Endodermal cell (in vitro differentiated cells): ENCODE measurements at regions not wholly inside any gene's neighbourhood (a gene's known extent, or its start where the extent isn't known, plus 50 kb on each side); places are given as distances from the start of the nearest gene placed in this dataset.

Experiments
- DNase-seq: peaks from one replicate; pipeline ENCODE4 v3.0.0-alpha.2; 2017
- H3K27ac ChIP-seq: 2 replicates; pipeline ENCODE4 v1.5.1; 2013; ENCODE audit warnings: mild to moderate bottlenecking, low read depth, low read length, moderate library complexity
- H3K27me3 ChIP-seq: 2 replicates; pipeline ENCODE4 v1.6.1; 2013; ENCODE audit warnings: mild to moderate bottlenecking, low read length, moderate library complexity; ENCODE audit not compliant: insufficient read depth, control insufficient read depth, poor library complexity, severe bottlenecking
- H3K36me3 ChIP-seq: 2 replicates; pipeline ENCODE4 v1.7.0; 2013; ENCODE audit warnings: mild to moderate bottlenecking, low read length, moderate library complexity; ENCODE audit not compliant: control insufficient read depth, insufficient read depth
- H3K4me1 ChIP-seq: one replicate; pipeline ENCODE4 v1.7.0; 2013; ENCODE audit warnings: low read length; ENCODE audit not compliant: control insufficient read depth, insufficient read depth
- H3K4me3 ChIP-seq: 2 replicates; pipeline ENCODE4 v1.5.1; 2013; ENCODE audit warnings: mild to moderate bottlenecking, low read length, moderate library complexity
- H3K9ac ChIP-seq: 2 replicates; pipeline ENCODE4 v1.6.1; 2013; ENCODE audit warnings: mild to moderate bottlenecking, low read length, moderate library complexity; ENCODE audit not compliant: poor library complexity, severe bottlenecking; ENCODE audit errors: extremely low read depth
- H3K9me3 ChIP-seq: 2 replicates; pipeline ENCODE4 v1.6.1; 2013; ENCODE audit warnings: mild to moderate bottlenecking, low read length, moderate library complexity; ENCODE audit not compliant: control insufficient read depth
- H3K27ac Mint-ChIP-seq: 2 replicates; pipeline ENCODE4 v1.8.0; 2020; ENCODE audit warnings: mixed read lengths
- H3K27me3 Mint-ChIP-seq: 2 replicates; pipeline ENCODE4 v1.8.0; 2021; ENCODE audit warnings: mild to moderate bottlenecking, mixed read lengths; ENCODE audit not compliant: insufficient read depth
- H3K36me3 Mint-ChIP-seq: 2 replicates; pipeline ENCODE4 v1.8.0; 2020; ENCODE audit warnings: low read depth, mixed read lengths
- H3K4me1 Mint-ChIP-seq: 2 replicates; pipeline ENCODE4 v1.8.0; 2020; ENCODE audit warnings: mixed read lengths
- H3K4me3 Mint-ChIP-seq: 2 replicates; pipeline ENCODE4 v1.8.0; 2020; ENCODE audit warnings: mild to moderate bottlenecking, moderate library complexity, mixed read lengths
- H3K9me3 Mint-ChIP-seq: 2 replicates; pipeline ENCODE4 v1.8.0; 2020; ENCODE audit warnings: mild to moderate bottlenecking, mixed read lengths
- WGBS, 2 experiments: methylation state at CpG; one replicate each; pipeline versions ENCODE4 v1.1.5 to v1.1.7; 2013; ENCODE audit warnings: missing lambda C conversion rate in 2 of 2, mixed read lengths in 1 of 2; ENCODE audit not compliant: insufficient coverage in 1 of 2, insufficient read length in 1 of 2; 5-methylcytosine and 5-hydroxymethylcytosine counted together
- TF ChIP-seq, protein P1 (sequence below): fragments of 200-600 bp; sonication (generic); conservative IDR thresholded peaks from 2 replicates; pipeline ENCODE4 v1.5.0; 2021; ENCODE audit warnings: antibody characterized with exemption, mild to moderate bottlenecking

DNA sequence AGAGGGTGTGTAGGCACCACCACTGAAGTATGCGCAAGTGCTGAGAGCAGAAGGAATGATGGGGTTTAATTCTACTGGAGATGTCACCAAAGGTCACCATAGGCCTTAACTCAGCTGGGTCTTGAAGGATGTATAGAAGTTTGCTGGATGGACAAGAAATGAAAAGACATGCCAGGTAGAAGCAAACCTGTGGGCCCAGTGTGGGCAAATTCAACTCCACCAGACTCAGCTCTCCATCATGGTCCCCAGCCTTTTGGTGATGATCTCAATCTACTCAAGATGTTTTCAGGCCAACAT lies 124.5 kb downstream of the SNX5 start:
- Histone ChIP-seq H3K4me3 (no peak overlapping the region), H3K4me1 (no peaks in the 10 kb centered on the region), H3K9ac (no peak overlapping the region), H3K36me3 (no peaks in the 10 kb centered on the region), H3K27ac (no peak overlapping the region), H3K9me3 (peaks cover 7% of the 10 kb centered on the region), H3K27me3 (peaks cover 71% of the 10 kb centered on the region)
- no peaks in the 10 kb centered on the region for H3K4me1 Mint-ChIP-seq
- H3K27me3 Mint-ChIP-seq, result peaks cover 86% of the 10 kb centered on the region
- H3K4me3 Mint-ChIP-seq, result no peak overlapping the region
- H3K27ac Mint-ChIP-seq, result no peak overlapping the region
- peaks cover 3% of the 10 kb centered on the region for H3K9me3 Mint-ChIP-seq
- no peaks in the 10 kb centered on the region for H3K36me3 Mint-ChIP-seq
- TF ChIP-seq, protein P1, sequence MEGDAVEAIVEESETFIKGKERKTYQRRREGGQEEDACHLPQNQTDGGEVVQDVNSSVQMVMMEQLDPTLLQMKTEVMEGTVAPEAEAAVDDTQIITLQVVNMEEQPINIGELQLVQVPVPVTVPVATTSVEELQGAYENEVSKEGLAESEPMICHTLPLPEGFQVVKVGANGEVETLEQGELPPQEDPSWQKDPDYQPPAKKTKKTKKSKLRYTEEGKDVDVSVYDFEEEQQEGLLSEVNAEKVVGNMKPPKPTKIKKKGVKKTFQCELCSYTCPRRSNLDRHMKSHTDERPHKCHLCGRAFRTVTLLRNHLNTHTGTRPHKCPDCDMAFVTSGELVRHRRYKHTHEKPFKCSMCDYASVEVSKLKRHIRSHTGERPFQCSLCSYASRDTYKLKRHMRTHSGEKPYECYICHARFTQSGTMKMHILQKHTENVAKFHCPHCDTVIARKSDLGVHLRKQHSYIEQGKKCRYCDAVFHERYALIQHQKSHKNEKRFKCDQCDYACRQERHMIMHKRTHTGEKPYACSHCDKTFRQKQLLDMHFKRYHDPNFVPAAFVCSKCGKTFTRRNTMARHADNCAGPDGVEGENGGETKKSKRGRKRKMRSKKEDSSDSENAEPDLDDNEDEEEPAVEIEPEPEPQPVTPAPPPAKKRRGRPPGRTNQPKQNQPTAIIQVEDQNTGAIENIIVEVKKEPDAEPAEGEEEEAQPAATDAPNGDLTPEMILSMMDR, result no peak
- DNase-seq, result no peak
- 98 to 100% methylated on average over 1 of the region's 1 CpG for WGBS, 2 experiments

DNA sequence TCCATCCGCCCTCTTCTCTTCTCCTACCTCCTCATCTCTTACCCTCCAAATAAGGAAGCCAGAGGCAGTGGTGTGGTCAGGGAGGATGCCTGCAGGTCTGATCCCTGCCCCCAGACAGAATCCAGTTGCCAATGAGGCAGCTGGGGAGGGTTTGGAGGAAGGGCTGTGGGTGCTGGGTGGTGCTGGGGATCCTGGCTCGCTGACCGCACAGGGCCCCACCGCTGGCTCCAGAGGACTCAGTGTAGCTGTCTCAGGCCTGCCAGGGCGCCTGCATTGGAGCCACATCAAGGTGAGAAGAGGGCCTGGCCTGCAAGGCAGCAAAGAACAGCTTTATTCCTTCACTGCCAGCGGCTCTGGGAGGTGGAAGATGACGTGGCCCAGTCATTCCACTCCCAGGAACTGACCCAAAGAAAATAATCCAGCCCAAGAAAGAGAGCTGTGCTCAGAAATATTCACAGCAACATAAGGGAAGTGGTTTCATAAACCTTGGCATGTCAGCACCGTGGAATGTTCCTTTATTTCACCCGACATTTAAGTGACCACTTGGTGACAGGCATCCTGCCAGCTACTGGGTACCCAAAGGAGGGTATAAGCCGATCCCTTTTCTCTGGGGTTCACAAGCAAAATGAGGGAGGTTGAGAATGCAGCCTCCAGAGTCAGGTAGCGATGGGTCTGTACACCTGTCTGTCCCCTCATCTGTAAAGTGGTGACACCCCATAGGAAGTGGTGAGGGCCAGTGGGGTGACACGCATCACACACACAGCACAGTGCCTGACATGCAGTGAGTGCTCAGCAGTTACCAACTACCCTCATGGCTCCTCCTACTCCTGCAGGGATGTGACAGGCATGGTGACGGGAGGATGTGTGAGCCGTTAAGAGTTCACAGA lies 125.1 kb downstream of the SNX5 start:
- WGBS, 2 experiments, result 84 to 90% methylated on average over 6 to 14 of the region's 14 CpGs
- H3K27me3 ChIP-seq, result peaks cover 68% of the 10 kb centered on the region
- Mint-ChIP-seq H3K27me3 (peaks cover 84% of the 10 kb centered on the region), H3K4me3 (no peak overlapping the region), H3K9me3 (peaks cover 3% of the 10 kb centered on the region), H3K36me3 (no peaks in the 10 kb centered on the region), H3K27ac (no peak overlapping the region), H3K4me1 (no peaks in the 10 kb centered on the region)
- peaks cover 7% of the 10 kb centered on the region for H3K9me3 ChIP-seq
- DNase-seq, result no peak
- H3K4me1 ChIP-seq, result no peaks in the 10 kb centered on the region
- H3K4me3 ChIP-seq, result no peak overlapping the region
- no peaks in the 10 kb centered on the region for H3K36me3 ChIP-seq
- H3K27ac ChIP-seq, result no peak overlapping the region
- no peak overlapping the region for H3K9ac ChIP-seq
- TF ChIP-seq, protein P1, result no peak

DNA sequence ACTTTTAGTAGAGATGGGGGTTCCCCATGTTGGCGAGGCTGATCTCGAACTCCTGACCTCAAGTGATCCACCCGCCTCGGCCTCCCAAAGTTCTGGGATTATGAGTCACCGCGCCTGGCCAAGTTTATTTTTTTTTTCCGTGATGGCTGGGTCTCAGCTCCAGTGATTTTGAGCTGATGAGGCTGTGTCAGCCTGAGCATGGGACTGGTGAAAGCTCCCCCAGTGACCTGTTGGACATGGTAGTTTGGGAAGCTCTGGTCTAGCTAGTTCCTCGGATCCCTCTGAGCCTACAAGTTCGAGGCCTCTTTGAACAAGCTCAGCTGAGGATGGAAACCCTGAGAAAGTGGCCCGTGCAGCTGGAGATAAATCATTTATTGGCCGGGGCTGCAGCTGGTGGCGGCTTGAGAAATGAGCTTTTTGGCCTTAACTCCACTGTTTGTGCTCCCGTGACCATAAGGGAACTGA lies 126.8 kb downstream of the SNX5 start:
- Histone ChIP-seq H3K36me3 (no peaks in the 10 kb centered on the region), H3K9ac (no peak overlapping the region), H3K27ac (no peak overlapping the region), H3K27me3 (peaks cover 52% of the 10 kb centered on the region), H3K9me3 (peaks cover 7% of the 10 kb centered on the region), H3K4me3 (no peak overlapping the region), H3K4me1 (no peaks in the 10 kb centered on the region)
- Mint-ChIP-seq H3K4me1 (peaks cover 7% of the 10 kb centered on the region), H3K27ac (no peak overlapping the region), H3K4me3 (no peak overlapping the region), H3K9me3 (peaks cover 3% of the 10 kb centered on the region), H3K36me3 (no peaks in the 10 kb centered on the region), H3K27me3 (peaks cover 68% of the 10 kb centered on the region)
- no peak for DNase-seq
- TF ChIP-seq, protein P1, result no peak
- 85 to 92% methylated on average over 12 to 13 of the region's 13 CpGs for WGBS, 2 experiments
